ENCODE measurements at regions not wholly inside any gene's neighbourhood (a gene's known extent, or its start where the extent isn't known, plus 50 kb on each side); places are given as distances from the start of the nearest gene placed in this dataset.

DNA sequence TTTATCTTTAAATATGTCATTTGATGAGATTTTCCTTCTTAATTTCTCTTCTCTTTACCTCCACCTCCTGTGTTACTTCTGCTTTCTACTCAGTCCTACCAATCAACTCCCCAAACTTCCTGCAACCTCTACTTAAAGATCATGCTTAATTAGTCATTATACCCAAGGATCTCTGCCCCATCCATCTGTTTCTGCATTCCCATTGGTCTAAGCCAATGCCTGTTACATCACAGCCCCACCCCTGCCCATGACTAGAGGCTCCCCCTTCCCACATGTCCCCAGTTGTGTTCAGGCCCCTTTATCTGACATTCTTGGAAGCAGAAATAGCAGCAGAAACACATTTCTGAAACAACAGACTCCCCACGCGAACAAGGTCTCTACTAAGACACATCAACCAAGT, 319.1 kb upstream of the NFE2L3 start:
- DNase-seq (ENCODE audit: insufficient read length, low spot score) (no peak), FAIRE-seq (no peak)
- TF ChIP-seq POU2F2 (IDR thresholded peaks at IDR 0.05; ENCODE audit: low read depth, low read length) (no peak), SPI1 (IDR thresholded peaks at IDR 0.05; ENCODE audit: low read depth, low read length) (no peak), POLR2A (IDR thresholded peaks at IDR 0.05; ENCODE audit: low read depth, low read length) (no peak), PAX5 (IDR thresholded peaks at IDR 0.05; ENCODE audit: insufficient read depth, low read length, severe bottlenecking) (no peak)

DNA sequence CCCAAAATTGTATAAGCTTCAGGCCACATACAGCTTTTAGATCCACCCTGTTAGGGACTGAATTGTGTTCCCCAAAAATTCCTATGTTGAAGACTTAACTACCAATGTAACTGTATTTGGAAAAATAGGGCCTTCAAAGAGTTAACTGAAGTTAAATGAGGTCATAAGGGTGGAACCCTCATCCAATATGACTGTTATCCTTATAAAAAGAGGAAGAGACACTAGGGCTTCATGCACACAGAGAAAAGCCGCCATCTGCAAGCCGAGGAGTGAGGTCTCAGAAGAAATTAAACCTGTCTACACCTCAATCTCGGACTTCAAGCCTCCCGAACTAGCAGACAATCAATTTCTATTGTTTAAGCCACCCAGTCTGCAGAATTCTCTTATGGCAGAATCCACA, 317.9 kb upstream of the NFE2L3 start:
- DNase-seq (ENCODE audit: insufficient read length, low spot score): no peak
- TF ChIP-seq TAF1 (IDR thresholded peaks at IDR 0.05; ENCODE audit: low read depth, low read length): no peak
- TF ChIP-seq POLR2A (IDR thresholded peaks at IDR 0.05; ENCODE audit: low read depth, low read length): no peak
- no peak for TF ChIP-seq SPI1 (IDR thresholded peaks at IDR 0.05; ENCODE audit: low read depth, low read length)
- no peak for TF ChIP-seq POLR2AphosphoS5 (IDR thresholded peaks at IDR 0.05; ENCODE audit: low read depth, low read length)
- TF ChIP-seq PAX5 (IDR thresholded peaks at IDR 0.05; ENCODE audit: insufficient read depth, low read length, severe bottlenecking): no peak
- no peak for TF ChIP-seq POU2F2 (IDR thresholded peaks at IDR 0.05; ENCODE audit: low read depth, low read length)
- FAIRE-seq: no peak

DNA sequence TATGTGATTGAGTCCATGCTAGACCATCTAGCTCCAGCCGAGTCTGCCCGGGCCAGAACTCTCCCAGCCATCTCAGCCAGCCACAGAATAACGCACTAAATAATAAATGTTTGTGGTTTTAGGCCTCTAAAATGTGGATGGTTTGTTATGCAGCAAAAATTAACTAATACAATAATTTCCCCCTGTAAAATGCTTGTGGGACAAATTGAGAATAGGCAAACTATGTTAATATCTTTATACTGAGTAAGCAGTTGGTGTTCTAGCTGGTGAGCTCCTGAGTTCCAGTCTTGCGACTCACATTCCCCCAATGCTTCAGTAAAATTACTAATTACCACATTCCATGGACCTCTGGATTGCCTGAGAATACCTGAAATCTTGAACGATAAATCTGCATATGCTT, 316.8 kb upstream of the NFE2L3 start:
- TF ChIP-seq SPI1 (IDR thresholded peaks at IDR 0.05; ENCODE audit: low read depth, low read length) (no peak), PAX5 (IDR thresholded peaks at IDR 0.05; ENCODE audit: insufficient read depth, low read length, severe bottlenecking) (no peak), POLR2AphosphoS5 (IDR thresholded peaks at IDR 0.05; ENCODE audit: low read depth, low read length) (no peak), POU2F2 (IDR thresholded peaks at IDR 0.05; ENCODE audit: low read depth, low read length) (no peak), TAF1 (IDR thresholded peaks at IDR 0.05; ENCODE audit: low read depth, low read length) (no peak), POLR2A (IDR thresholded peaks at IDR 0.05; ENCODE audit: low read depth, low read length) (no peak)
- FAIRE-seq (no peak), DNase-seq (ENCODE audit: insufficient read length, low spot score) (no peak)

DNA sequence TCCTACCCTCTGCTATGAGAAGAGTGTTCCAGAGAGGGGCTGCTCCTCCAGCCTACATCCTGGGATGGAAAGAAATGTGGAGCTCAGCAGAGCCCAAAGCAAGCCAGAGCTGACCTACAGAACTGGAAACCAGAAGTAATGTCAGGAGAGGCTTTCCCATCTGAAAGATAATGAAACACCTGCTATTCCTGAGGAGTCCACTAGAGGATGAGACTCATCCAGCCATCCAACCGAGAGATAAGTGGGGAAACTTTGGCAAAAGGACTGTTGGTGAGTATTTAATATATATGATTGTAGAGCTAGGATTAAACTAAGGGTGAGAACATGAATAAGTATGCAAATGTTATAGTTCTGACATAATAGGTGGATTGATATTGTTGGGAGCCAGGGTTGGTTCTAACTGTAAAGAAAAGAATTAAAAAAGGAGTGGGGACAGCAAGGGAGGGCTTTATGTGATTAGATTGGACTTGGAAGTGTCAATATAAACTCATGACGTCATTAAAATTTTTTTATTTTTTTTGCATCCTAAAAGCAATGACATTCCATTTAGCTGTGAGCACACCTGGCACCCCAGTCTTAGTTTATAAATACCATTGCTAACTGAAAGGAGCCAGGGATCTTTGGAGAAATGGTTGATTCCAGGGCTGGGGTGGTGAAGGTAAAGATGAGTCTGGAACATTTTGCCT, 312.8 kb upstream of the NFE2L3 start:
- DNase-seq (ENCODE audit: insufficient read length, low spot score) (no peak), FAIRE-seq (no peak)
- TF ChIP-seq TAF1 (IDR thresholded peaks at IDR 0.05; ENCODE audit: low read depth, low read length) (no peak), PAX5 (IDR thresholded peaks at IDR 0.05; ENCODE audit: insufficient read depth, low read length, severe bottlenecking) (no peak), POLR2A (IDR thresholded peaks at IDR 0.05; ENCODE audit: low read depth, low read length) (no peak), POLR2AphosphoS5 (IDR thresholded peaks at IDR 0.05; ENCODE audit: low read depth, low read length) (no peak), POU2F2 (IDR thresholded peaks at IDR 0.05; ENCODE audit: low read depth, low read length) (no peak), SPI1 (IDR thresholded peaks at IDR 0.05; ENCODE audit: low read depth, low read length) (no peak)

DNA sequence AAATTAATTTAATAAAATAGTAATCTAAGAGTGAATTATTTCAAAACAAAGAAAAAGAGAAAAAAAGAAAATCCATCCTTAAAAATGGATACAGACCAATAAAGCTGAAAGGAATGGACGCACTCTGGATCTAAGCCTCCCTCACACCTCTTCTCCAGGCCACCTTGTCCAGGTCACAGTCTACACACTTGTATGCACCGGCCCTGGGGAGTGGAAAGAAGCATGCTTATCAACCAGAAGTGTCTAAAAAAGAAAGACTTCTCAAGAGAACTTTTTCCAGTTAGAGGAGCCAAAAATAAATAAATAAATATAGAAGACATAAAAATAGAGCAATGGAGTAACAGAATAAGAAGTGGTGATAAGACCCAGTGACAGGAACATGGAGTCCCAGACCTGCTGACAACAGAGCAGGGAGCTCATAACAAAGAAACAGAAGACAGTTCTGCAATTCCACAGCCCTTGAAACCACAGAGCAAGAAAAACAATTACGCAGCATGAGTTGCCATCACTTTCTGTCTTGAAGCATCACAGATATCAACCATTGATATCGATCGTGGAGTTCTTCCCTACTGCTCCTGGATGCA, 311.7 kb upstream of the NFE2L3 start:
- TF ChIP-seq SPI1 (IDR thresholded peaks at IDR 0.05; ENCODE audit: low read depth, low read length) (no peak), POU2F2 (IDR thresholded peaks at IDR 0.05; ENCODE audit: low read depth, low read length) (no peak)
- FAIRE-seq: no peak
- DNase-seq (ENCODE audit: insufficient read length, low spot score): no peak

DNA sequence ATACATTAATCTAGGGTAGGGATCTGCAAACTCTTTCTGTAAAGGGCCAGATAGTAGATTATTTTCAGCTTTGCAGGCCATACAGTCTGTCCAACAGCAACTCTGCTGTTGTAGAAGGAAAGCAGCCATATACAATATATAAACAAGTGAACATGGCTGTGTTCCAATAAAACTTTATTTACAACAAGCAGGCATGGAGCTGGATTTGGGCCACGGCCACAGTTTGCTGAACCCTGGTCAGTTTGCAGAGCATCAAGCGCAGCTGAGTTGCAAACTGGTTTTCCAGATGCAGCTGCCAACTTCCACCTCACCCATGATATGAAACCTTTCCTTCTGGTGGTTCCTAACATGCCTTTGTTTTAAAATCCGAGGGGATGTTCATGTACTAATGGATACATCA, 310.4 kb upstream of the NFE2L3 start:
- TF ChIP-seq POLR2A (IDR thresholded peaks at IDR 0.05; ENCODE audit: low read depth, low read length) (no peak), PAX5 (IDR thresholded peaks at IDR 0.05; ENCODE audit: insufficient read depth, low read length, severe bottlenecking) (no peak), POU2F2 (IDR thresholded peaks at IDR 0.05; ENCODE audit: low read depth, low read length) (no peak), SPI1 (IDR thresholded peaks at IDR 0.05; ENCODE audit: low read depth, low read length) (no peak), TAF1 (IDR thresholded peaks at IDR 0.05; ENCODE audit: low read depth, low read length) (no peak), POLR2AphosphoS5 (IDR thresholded peaks at IDR 0.05; ENCODE audit: low read depth, low read length) (no peak)
- FAIRE-seq (no peak), DNase-seq (ENCODE audit: insufficient read length, low spot score) (no peak)

DNA sequence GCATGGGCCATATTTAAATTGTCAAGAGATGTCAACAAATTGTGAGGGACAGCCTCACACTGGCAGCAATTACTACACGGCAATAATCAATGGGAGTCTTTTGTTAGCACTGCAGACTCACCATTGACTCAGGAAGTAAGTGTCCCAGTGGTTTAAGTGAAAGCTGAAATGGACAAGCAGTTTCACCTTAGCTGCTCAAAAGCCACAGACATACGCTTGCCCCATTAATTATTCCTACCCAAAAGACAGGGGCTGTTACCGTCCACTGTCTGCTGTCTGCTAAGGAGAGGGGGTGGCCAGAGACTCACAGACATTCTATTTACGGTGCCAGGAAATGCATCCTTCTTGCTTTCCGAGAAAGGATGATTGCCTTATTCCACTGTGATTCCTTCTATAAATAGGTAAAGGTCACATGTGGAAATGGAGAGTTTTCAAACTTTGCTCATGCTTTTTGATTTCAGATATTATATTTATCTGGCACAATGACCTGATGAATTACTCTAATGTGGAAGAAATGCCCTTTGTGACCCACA, 309.7 kb upstream of the NFE2L3 start:
- DNase-seq (ENCODE audit: insufficient read length, low spot score): no peak
- no peak for TF ChIP-seq POLR2A (IDR thresholded peaks at IDR 0.05; ENCODE audit: low read depth, low read length)
- TF ChIP-seq PAX5 (IDR thresholded peaks at IDR 0.05; ENCODE audit: insufficient read depth, low read length, severe bottlenecking): no peak
- no peak for TF ChIP-seq SPI1 (IDR thresholded peaks at IDR 0.05; ENCODE audit: low read depth, low read length)
- no peak for TF ChIP-seq POLR2AphosphoS5 (IDR thresholded peaks at IDR 0.05; ENCODE audit: low read depth, low read length)
- no peak for TF ChIP-seq POU2F2 (IDR thresholded peaks at IDR 0.05; ENCODE audit: low read depth, low read length)
- TF ChIP-seq TAF1 (IDR thresholded peaks at IDR 0.05; ENCODE audit: low read depth, low read length): no peak
- no peak for FAIRE-seq

DNA sequence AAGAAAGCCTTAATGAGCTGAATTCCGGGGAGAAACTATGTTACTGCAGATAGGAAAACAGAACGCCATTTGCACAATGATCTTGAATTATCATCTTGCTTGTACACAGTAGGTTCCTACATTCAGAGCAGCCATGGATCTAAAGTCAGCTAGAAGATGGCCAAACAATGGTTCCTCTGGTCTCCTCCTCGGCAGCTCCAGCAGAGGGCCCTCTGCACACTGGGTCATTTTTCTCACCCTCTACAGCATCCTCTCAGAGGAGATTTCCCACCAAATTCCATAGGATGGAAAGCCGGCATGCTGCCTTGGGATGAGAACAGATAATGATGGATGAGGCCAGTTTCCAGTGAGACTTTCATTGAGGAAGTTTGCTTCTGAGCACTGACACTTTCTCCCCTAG, 308.5 kb upstream of the NFE2L3 start:
- TF ChIP-seq POLR2A (IDR thresholded peaks at IDR 0.05; ENCODE audit: low read depth, low read length): no peak
- TF ChIP-seq POLR2AphosphoS5 (IDR thresholded peaks at IDR 0.05; ENCODE audit: low read depth, low read length): no peak
- no peak for TF ChIP-seq SPI1 (IDR thresholded peaks at IDR 0.05; ENCODE audit: low read depth, low read length)
- TF ChIP-seq POU2F2 (IDR thresholded peaks at IDR 0.05; ENCODE audit: low read depth, low read length): no peak
- TF ChIP-seq TAF1 (IDR thresholded peaks at IDR 0.05; ENCODE audit: low read depth, low read length): no peak
- TF ChIP-seq PAX5 (IDR thresholded peaks at IDR 0.05; ENCODE audit: insufficient read depth, low read length, severe bottlenecking): no peak
- FAIRE-seq (no peak), DNase-seq (ENCODE audit: insufficient read length, low spot score) (no peak)

DNA sequence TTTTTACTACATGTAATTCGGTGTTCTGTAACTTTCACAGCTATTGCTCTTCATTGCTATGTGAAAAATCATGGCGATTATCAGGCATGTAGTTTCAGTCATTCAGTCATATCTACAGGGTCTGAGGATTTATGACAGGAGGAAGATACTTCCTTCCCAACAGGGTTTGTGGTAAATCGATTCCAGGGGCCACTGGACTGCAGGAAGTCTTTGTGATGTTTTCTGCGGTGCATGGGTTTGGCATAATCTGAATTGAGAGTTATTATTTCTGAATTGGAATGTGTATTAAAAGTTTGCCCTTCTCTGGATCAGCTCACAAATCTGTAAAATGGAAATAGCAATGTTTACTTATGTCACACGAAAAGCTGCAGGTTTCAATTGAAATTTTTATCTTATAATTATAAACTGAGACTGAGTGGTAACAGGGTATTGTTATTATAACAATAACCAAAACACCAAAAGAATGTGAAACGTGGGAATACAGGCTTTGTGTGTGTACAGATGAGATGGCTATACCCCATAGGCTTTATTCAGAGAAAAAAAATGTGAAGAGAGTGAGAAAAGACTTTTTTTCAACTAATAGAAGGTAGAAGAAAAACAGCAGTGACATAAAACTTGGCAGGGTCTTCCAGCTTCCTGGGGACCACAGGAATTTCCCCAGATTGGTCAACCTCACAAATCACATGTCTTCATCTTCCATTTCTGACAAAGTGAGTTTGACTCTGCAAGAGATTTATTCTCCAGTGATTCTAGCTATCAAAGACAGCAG, 307.7 kb upstream of the NFE2L3 start:
- TF ChIP-seq SPI1 (IDR thresholded peaks at IDR 0.05; ENCODE audit: low read depth, low read length): no peak
- no peak for FAIRE-seq

More for the DNA sequence above, 307.7 kb upstream of the NFE2L3 start:
- DNase-seq (ENCODE audit: insufficient read length, low spot score): no peak
